Glutamatergic neuron (in vitro differentiated cells): ENCODE measurements at regions not wholly inside any gene's neighbourhood (a gene's known extent, or its start where the extent isn't known, plus 50 kb on each side); places are given as distances from the start of the nearest gene placed in this dataset.

Source experiments
- DNase-seq: peaks from one replicate; pipeline ENCODE4 v3.0.0; 2022
- H3K27ac Mint-ChIP-seq: one replicate; pipeline ENCODE4 v1.8.0; 2020; ENCODE audit warnings: mild to moderate bottlenecking, mixed read lengths, inconsistent platforms; ENCODE audit not compliant: unreplicated experiment
- H3K27me3 Mint-ChIP-seq: one replicate; pipeline ENCODE4 v1.8.0; 2020; ENCODE audit warnings: mild to moderate bottlenecking, moderate library complexity, mixed read lengths, inconsistent platforms; ENCODE audit not compliant: unreplicated experiment
- H3K36me3 Mint-ChIP-seq: one replicate; pipeline ENCODE4 v1.8.0; 2020; ENCODE audit warnings: mild to moderate bottlenecking, mixed read lengths, inconsistent platforms; ENCODE audit not compliant: unreplicated experiment
- H3K4me1 Mint-ChIP-seq: one replicate; pipeline ENCODE4 v1.8.0; 2020; ENCODE audit warnings: mild to moderate bottlenecking, low read depth, mixed read lengths, inconsistent platforms; ENCODE audit not compliant: unreplicated experiment
- H3K4me3 Mint-ChIP-seq: one replicate; pipeline ENCODE4 v1.8.0; 2020; ENCODE audit warnings: mild to moderate bottlenecking, mixed read lengths, inconsistent platforms; ENCODE audit not compliant: unreplicated experiment
- H3K9me3 Mint-ChIP-seq: one replicate; pipeline ENCODE4 v1.8.0; 2020; ENCODE audit warnings: mild to moderate bottlenecking, moderate library complexity, mixed read lengths, inconsistent platforms; ENCODE audit not compliant: unreplicated experiment
- TF ChIP-seq, protein P1 (sequence below): fragments of 200-600 bp; sonication (generic); IDR thresholded peaks from one replicate; pipeline ENCODE4 v1.5.0; 2021; ENCODE audit not compliant: partially characterized antibody, unreplicated experiment

DNA sequence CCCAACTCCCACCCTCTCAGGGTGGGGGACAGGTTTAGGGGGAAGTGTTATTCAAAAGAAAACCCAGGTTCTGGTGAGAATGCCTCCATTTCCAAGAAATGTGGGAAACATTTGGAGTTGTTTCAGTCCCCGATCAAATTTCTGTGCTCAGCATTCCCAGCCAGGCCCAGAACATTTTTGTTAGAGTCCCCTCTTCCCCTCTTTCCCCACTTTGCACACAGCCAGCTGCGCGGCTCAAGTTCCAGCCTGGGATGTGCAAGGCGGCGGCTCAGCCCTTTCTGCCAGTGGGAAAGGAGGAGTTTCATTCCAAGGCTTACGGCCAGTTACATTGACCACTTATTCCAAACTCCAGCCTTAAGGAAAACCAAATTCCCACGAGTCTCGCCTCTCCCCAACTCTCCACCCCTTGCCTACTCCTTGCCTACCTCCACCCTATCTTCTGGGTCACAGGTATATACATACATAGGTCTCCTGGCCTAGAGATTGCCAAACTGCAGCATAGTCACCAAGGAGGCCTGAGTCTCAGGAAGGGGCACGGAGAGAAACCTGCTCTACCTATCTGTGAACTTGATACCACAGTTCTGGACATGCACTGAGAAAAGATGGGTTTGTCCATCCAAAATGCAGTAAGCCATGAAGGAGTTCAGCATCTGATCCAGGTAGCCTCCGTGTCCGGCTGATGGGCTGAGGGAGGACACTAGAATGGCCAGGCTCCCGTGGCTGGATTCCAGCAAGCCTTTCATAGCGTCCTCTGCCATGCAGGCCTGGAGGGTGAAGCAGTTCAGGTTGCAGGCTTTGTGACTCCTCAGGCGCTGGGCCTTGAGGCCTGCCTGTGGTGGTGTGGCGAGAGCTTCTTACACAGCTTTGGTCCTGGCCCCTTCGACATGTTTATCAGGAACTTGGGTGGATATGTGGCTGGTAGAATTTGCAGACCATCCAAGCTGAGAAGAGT lies 154.5 kb downstream of the ZFP36L2 start:
- DNase-seq = no peak
- Mint-ChIP-seq H3K27ac (no peak overlapping the region), H3K36me3 (no peaks in the 10 kb centered on the region), H3K9me3 (peaks cover 4% of the 10 kb centered on the region), H3K4me1 (peaks cover 3% of the 10 kb centered on the region), H3K4me3 (no peak overlapping the region), H3K27me3 (peaks cover 3% of the 10 kb centered on the region)
- TF ChIP-seq, protein P1, sequence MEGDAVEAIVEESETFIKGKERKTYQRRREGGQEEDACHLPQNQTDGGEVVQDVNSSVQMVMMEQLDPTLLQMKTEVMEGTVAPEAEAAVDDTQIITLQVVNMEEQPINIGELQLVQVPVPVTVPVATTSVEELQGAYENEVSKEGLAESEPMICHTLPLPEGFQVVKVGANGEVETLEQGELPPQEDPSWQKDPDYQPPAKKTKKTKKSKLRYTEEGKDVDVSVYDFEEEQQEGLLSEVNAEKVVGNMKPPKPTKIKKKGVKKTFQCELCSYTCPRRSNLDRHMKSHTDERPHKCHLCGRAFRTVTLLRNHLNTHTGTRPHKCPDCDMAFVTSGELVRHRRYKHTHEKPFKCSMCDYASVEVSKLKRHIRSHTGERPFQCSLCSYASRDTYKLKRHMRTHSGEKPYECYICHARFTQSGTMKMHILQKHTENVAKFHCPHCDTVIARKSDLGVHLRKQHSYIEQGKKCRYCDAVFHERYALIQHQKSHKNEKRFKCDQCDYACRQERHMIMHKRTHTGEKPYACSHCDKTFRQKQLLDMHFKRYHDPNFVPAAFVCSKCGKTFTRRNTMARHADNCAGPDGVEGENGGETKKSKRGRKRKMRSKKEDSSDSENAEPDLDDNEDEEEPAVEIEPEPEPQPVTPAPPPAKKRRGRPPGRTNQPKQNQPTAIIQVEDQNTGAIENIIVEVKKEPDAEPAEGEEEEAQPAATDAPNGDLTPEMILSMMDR = no peak

DNA sequence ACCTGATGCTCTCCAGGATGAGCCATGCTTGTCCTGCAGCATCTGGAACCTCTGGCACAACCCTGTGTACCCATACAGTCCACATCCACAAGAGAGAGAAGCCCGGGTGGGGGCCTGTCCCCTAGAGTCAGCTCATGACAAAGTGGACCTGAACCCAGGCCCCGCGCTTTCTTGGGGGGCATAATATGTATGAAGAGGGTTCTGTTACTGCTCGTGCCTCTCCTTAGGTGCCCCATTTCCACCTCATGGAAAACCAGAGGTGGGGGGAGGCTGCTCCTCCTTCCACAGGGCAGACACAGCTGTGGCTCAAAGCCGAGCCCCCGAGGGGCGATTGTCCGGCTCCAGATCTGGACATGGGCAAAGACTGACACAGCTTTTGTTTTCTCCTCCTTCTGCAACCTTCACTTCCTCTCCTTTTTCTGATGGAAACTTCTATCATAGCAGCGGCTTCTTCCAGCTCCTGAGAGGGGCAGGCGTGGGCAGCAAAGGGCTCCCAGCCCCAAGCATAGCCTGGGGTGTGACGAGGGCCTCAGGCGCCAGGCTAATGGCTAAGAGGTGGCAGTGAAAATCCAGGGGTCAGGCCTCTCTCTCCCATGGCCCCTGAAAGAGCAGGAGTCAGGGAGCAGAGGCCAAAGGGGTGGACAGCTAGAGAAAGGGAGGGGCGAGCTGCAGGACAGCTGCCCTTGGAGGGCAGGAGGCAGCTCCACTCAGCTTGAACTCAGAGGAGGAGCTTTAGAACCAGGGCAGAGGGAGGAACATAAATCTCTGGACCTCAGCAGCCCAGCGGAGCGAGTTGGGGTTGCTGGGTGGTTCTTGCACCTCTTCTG lies 155.5 kb downstream of the ZFP36L2 start:
- Mint-ChIP-seq H3K4me1 (peaks cover 3% of the 10 kb centered on the region), H3K9me3 (peaks cover 4% of the 10 kb centered on the region), H3K27me3 (peaks cover 3% of the 10 kb centered on the region), H3K36me3 (no peaks in the 10 kb centered on the region), H3K27ac (no peak overlapping the region), H3K4me3 (no peak overlapping the region)
- no peak for DNase-seq
- TF ChIP-seq, protein P1 = no peak

DNA sequence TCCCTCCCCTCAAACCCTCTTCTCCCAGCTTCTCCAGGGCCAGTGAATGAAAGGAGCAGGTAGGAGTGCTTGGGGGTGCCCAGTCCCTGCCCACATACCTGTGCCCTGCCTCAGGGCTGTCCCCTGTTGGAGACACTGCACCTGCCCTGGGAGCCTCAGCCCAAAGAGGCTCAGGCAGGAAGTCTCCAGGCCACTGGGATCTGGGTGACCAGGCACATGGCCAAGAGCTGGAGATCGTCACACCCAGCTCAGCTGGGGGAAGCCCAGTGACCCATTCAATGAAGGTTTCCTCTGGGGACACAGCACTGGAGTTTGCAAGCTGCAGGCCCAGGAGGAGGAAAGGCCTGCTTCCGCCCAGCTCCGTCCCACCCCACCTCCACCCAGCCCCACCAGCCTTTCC lies 156.4 kb downstream of the ZFP36L2 start:
- Mint-ChIP-seq H3K27ac (no peak overlapping the region), H3K4me1 (peaks cover 3% of the 10 kb centered on the region), H3K9me3 (peaks cover 4% of the 10 kb centered on the region), H3K36me3 (no peaks in the 10 kb centered on the region), H3K27me3 (peaks cover 3% of the 10 kb centered on the region), H3K4me3 (no peak overlapping the region)
- DNase-seq = no peak
- TF ChIP-seq, protein P1 = no peak

DNA sequence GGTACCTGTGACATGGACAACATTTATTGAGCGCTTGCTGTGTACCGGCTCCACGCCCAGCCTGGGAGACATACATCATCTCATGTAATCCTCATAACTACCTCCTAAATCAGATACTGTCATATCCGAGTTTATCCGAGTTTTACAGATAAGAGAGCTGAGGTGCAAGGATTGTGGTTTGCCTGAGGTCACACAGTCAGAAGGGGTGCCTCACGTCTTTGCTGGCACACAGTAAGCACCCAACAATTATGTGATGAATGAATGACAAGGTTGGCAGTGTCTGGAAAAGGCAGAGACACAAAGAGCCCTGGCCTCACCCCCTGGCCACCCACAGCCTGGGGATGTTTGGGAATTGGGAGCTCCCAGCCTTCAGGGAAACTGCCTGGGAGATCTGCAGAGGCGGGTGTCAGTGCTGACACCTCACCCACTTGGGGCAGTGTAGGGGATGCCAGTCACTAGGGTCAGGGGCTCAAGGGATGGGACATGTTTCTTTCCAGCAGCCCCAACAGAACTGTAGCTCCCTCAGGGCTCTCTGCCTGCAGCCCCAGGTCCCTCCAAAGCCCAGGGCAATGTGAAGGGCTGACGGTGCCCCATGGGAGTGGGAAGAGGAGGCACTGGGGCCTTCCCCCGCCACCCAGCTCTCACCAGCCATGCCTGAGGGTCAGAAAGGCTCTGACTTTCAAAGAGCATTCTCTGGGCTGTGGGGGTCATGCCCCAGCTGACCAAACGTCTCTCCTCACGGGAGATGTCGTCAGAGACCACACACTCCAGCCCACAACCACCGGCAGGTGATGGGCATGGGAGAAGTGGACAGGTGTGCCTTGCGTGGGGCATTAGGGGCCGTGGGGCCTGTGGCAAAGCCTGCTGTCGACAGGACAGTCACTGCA lies 157.5 kb downstream of the ZFP36L2 start:
- TF ChIP-seq, protein P1 = no peak
- Mint-ChIP-seq H3K4me3 (no peak overlapping the region), H3K9me3 (peaks cover 9% of the 10 kb centered on the region), H3K27me3 (peaks cover 3% of the 10 kb centered on the region), H3K4me1 (peaks cover 3% of the 10 kb centered on the region), H3K27ac (no peak overlapping the region), H3K36me3 (peaks cover 9% of the 10 kb centered on the region)
- DNase-seq = no peak
